Fibroblast of mammary gland (primary cell): ENCODE measurements at regions not wholly inside any gene's neighbourhood (a gene's known extent, or its start where the extent isn't known, plus 50 kb on each side); places are given as distances from the start of the nearest gene placed in this dataset.

Experiments
- DNase-seq: peaks from one replicate; pipeline ENCODE4 v3.0.0-alpha.2; 2010; ENCODE audit warnings: low read depth
- H3K4me3 ChIP-seq: 2 replicates; pipeline ENCODE4 v1.5.1; 2011; ENCODE audit warnings: low read depth, mild to moderate bottlenecking, low read length, moderate library complexity; ENCODE audit not compliant: control insufficient read depth
- CTCF ChIP-seq: conservative IDR thresholded peaks from 2 replicates; pipeline ENCODE4 v1.5.1; 2011; ENCODE audit warnings: low read depth, low read length, inconsistent platforms; ENCODE audit not compliant: control insufficient read depth, insufficient read depth

- no peak for TF ChIP-seq CTCF
- no peak for DNase-seq
- H3K4me3 ChIP-seq = no peak overlapping the region
Measured at GRCh38 chr6:11331111-11331510, 98.6 kb upstream of the NEDD9 start.

GRCh38 chr6:11330413-11330760 lies 97.9 kb upstream of the NEDD9 start:
- DNase-seq = no peak
- H3K4me3 ChIP-seq = no peak overlapping the region
- no peak for TF ChIP-seq CTCF

GRCh38 chr6:11329726-11330412 lies 97.4 kb upstream of the NEDD9 start:
- no peak for TF ChIP-seq CTCF

GRCh38 chr6:11328613-11329247 lies 96.3 kb upstream of the NEDD9 start:
- no peak for TF ChIP-seq CTCF
- DNase-seq = peak; percentile 79

More at GRCh38 chr6:11329726-11330412, 97.4 kb upstream of the NEDD9 start:
- DNase-seq = no peak
- no peak overlapping the region for H3K4me3 ChIP-seq

GRCh38 chr6:11327961-11328360 lies 95.5 kb upstream of the NEDD9 start:
- H3K4me3 ChIP-seq = no peak overlapping the region
- DNase-seq = no peak
- TF ChIP-seq CTCF = no peak

More at GRCh38 chr6:11328613-11329247, 96.3 kb upstream of the NEDD9 start:
- H3K4me3 ChIP-seq = no peak overlapping the region

GRCh38 chr6:11326116-11326515 lies 93.6 kb upstream of the NEDD9 start:
- no peak for TF ChIP-seq CTCF
- H3K4me3 ChIP-seq = no peak overlapping the region
- no peak for DNase-seq
